GM18519 (cell line): ENCODE measurements at regions not wholly inside any gene's neighbourhood (a gene's known extent, or its start where the extent isn't known, plus 50 kb on each side); places are given as distances from the start of the nearest gene placed in this dataset.
A peak's percentile ranks its signal among the peaks of the same experiment; 100 is the strongest.

Experiments used
- ATAC-seq: cut with Tn5 transposase; IDR thresholded peaks from one replicate; pipeline ENCODE4 v1.9.1; 2021; ENCODE audit warnings: mild to moderate bottlenecking, moderate library complexity; ENCODE audit not compliant: unreplicated experiment, low FRiP score

DNA sequence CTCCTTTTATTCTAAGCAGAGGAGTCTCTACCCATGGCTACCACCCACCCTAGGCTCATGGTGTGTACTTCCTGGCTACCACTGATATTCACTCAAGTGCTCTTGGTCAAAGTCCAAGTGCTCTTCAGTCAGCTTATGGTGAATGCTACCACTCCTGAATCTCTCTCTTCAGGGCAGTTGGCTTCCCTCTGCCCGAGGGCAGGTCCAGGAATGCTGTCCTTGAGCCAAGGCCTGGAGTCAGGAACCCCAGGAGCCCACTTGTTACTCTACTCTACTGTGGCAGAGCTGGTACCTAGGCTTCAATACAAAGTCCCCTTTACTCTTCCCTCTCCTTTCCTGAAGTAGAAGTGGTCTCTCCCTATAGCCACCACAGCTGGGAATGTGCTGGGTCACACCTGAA, 226.0 kb downstream of the DIPK2A start:
- ATAC-seq = no peak

DNA sequence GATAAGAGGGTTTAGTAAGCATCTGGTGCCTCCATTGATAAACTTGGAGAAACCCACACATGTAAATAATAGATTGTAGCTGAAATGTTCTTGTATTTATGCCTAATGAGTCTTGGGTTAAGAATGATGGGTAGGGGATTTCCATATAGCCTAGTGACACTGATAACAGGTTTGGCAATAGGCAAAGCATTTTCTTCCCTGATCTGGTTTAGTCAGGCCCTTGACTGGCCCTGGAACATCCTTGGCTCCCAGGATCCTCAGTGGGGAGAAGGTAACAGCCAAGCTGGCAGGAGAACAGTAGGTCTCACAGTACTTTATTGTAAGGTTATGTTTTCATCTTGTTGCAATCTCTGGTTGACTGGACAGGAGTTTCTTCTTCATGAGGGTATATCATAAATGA, 228.4 kb downstream of the DIPK2A start:
- no peak for ATAC-seq

GRCh38 chr3:144200466-144200865, 228.8 kb downstream of the DIPK2A start:
- no peak for ATAC-seq

DNA sequence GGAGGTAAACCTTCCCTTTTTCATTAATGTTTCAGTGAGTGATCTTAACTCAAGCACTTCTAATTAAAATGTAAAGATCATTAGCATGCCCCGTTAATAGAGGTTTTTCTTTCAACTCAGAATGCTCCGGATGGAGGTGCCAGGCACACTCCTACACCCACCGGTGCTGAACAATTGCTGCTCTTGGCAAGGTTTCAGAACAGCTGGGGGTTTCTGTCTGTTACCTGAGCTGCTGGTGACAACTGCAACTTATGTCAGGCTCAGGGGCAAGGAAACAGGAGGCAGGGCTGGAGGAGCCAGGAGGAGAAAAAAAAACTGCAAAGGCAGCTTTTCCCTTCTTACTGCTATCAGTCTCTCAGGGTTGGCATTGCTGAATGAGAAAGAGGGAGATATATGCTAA, 250.1 kb downstream of the DIPK2A start:
- no peak for ATAC-seq

DNA sequence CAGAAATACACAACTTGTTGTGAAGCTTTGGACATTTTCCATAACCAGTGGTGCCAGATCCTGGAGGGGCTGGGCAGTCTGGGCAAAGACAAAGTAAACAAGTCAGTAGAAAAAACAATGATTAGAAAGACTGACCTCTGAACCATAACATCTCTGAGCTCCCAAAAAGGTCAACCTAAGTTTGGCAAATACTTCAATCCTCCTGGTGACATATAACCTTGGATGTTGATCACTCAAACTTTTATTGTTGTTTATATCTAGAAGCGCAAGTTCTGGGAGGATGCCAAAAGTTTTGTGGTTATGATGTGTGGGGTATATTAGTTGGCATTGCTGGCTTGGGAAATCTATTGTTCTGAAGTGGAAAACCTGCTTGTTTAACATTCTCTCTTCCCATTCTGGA, 257.7 kb downstream of the DIPK2A start:
- ATAC-seq = no peak

GRCh38 chr3:144229953-144230352, 258.3 kb downstream of the DIPK2A start:
- ATAC-seq = no peak

DNA sequence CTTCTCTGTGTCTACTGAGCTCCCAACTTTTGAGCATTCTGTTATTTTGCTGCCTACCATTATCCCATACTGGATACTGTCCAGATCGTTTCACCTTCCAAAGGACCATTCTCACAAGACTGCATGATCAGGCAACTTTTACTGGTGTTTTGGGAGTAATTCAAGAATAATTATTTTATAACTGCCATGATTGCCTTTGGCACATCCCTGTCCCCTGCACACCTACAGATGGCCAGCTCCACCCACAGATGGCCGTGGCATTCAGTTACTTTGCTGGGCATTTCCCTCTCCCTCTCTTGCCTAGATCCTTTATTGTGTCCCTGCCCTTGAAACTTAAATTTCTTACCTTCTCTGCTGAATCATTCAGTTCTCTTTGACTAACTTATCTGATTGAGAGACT, 263.9 kb downstream of the DIPK2A start:
- ATAC-seq = no peak

DNA sequence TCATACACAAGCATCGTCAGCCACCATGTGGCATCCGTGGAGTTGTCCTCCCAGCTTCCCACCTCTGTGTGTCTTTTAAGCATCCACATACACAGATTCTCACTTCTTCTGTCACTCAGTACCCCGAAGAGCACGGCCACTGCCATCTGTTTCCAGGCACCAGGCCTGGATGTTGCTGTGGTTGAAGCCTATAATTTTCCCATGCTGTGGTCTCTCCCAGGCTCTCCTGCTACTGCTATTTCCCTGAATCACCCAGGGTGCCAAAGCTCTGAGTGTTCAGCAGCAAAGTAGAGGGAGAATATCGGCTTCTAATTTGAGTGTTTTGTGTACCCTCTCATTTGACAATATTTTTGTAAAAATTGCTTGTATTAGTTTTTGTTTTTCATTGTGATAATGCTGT, 265.7 kb downstream of the DIPK2A start:
- ATAC-seq = no peak

- ATAC-seq = no peak
Measured at GRCh38 chr3:144241404-144241803, 269.8 kb downstream of the DIPK2A start.

- ATAC-seq = no peak
Measured at GRCh38 chr3:144242747-144243146, 271.1 kb downstream of the DIPK2A start.

GRCh38 chr3:144244662-144245061, 273.0 kb downstream of the DIPK2A start:
- ATAC-seq = no peak

- no peak for ATAC-seq
Measured at GRCh38 chr3:144252896-144253295, 281.3 kb downstream of the DIPK2A start.

DNA sequence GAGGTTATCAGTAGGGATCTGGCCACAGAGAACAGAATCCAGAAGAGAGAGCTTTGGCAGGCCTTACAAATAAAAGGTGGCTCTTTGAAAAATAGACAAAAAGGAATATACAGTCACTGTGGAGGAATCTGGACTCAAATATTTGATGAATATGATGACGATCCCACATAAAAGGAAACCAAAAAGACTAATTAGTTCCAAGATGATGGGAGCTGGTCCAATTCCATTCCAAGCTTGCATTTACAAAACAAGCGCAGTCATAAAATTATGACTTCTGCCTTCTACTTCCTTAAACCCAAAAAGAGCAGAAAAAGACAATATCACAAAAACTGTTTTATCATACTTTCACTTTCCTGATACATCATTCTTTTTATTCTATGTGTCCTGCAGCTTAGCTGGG, 285.8 kb downstream of the DIPK2A start:
- ATAC-seq = no peak

DNA sequence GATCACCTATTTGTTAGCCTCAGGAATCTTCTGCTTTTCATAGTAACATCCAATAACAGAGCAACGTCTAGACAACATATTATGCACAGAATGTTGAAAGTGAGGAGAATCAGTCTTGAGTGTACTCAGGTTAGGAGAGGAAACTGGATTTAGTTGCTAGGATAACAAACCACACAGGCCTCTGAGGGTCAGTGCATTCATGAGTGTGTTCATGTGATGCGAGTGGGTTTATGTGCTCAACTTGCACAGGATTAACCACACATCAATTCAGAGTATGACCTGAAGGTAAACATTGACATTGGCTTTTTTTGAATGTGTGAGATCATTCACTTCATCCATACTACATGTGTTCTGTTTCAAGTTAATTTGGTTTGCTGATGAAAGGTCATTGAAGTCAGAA, 287.6 kb downstream of the DIPK2A start:
- ATAC-seq = no peak

GRCh38 chr3:144263706-144264105, 292.1 kb downstream of the DIPK2A start:
- ATAC-seq = no peak

DNA sequence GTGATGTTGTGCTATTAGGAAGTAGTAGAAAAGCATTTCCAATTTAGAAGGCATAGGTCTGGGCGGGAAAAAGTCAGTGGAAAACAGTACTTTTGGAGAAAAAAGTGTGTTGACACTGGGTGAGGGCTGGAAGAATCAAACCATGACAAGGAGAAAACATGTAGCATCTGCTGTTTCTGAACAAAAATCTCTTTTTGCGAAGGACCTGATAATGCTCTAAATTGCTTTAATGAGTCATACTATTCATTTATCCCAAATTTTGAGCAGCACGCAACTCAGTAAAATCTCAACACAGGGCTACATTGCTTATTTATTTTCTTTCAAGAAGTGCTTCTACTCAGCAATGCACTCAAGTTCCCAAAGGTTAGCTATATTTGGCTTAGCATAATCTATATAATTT, 292.7 kb downstream of the DIPK2A start:
- no peak for ATAC-seq

DNA sequence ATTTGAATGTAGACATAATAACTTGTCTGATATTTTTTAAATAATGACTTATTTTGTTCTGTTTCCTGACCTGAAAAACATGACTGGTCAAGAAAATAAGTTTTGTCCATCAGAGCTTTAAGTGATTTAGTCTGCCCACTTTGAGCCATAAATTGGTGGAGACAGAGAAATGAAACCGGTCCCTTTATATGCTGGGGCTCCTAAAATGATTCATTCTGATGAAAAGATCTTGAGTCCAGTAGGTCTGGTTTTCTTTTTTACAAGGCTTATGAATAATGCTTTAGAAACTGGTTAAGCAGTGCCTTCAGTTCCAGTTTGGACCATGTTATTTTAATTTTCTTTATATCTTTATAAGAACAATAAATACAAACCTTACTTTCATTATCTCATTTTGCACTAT, 293.2 kb downstream of the DIPK2A start:
- no peak for ATAC-seq

- no peak for ATAC-seq
Measured at GRCh38 chr3:144265542-144266100, 294.0 kb downstream of the DIPK2A start.

GRCh38 chr3:144270100-144270499, 298.5 kb downstream of the DIPK2A start:
- ATAC-seq = peak; percentile 49

GRCh38 chr3:144272680-144273079, 301.1 kb downstream of the DIPK2A start:
- no peak for ATAC-seq

- ATAC-seq = no peak
Measured at GRCh38 chr3:144273601-144274000, 302.0 kb downstream of the DIPK2A start.

- ATAC-seq = no peak
Measured at GRCh38 chr3:144275005-144275404, 303.4 kb downstream of the DIPK2A start.

DNA sequence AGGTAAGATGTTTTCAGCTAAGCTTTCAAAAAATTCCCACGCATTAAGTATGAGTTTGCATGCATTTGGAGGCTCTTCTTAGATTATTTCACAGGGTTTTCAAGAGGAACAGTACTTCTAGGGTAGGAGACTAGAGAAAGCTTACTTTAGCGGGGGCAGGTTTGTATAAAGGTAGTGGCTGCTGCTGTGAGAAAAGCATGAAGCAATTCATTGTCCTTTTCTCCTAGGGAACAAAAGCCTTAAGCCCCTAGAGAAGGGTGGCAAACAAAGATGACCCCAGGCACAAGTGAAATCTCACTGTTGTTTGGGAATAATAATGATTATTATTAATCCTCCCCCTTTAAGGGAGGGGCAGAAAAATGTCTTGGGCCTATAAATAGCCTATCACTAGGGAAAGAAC, 310.7 kb downstream of the DIPK2A start:
- no peak for ATAC-seq
